GM10248 (cell line): ENCODE measurements at regions not wholly inside any gene's neighbourhood (a gene's known extent, or its start where the extent isn't known, plus 50 kb on each side); places are given as distances from the start of the nearest gene placed in this dataset.

ENCODE experiments used
- CTCF ChIA-PET: fragments of 300-600 bp; sonication (Branson Sonifier 250); formaldehyde crosslinking; extraction: SDS; loops from one replicate; lab custom pipeline; 2021; ENCODE audit warnings: antibody characterized with exemption; lab: Yijun Ruan, JAX
- POLR2A ChIA-PET: fragments of 350-650 bp; sonication (Branson Sonifier 250); formaldehyde crosslinking; extraction: SDS; loops from one replicate; lab custom pipeline; 2020; ENCODE audit warnings: antibody characterized with exemption; lab: Yijun Ruan, JAX
- DNase-seq: peaks from one replicate; pipeline ENCODE4 v3.0.0; 2012; ENCODE audit errors: extremely low spot score
- CTCF ChIP-seq: IDR thresholded peaks from 2 replicates; pipeline ENCODE4 v1.5.1; 2012; ENCODE audit warnings: mild to moderate bottlenecking, low read depth; ENCODE audit errors: extremely low read depth, missing control alignments, control extremely low read depth

- ChIA-PET CTCF (interaction anchor here (1.0 kb wide), 1 partner anchor 18 kb away, joined by 4 read pairs; no protein-coding TSS in a partner anchor), POLR2A (no interaction called here)
- TF ChIP-seq CTCF = no peak
- no peak for DNase-seq
Observed at GRCh38 chr2:195447323-195447975, 209.6 kb upstream of the SLC39A10 start.

GRCh38 chr2:195445639-195446038 is 211.4 kb upstream of the SLC39A10 start:
- ChIA-PET POLR2A (no interaction called here), CTCF (no interaction called here)
- DNase-seq = no peak
- no peak for TF ChIP-seq CTCF

- ChIA-PET CTCF (no interaction called here), POLR2A (no interaction called here)
- no peak for DNase-seq
- no peak for TF ChIP-seq CTCF
Observed at GRCh38 chr2:195443926-195444325, 213.1 kb upstream of the SLC39A10 start.

- DNase-seq = no peak
- POLR2A ChIA-PET = no interaction called here
- no peak for TF ChIP-seq CTCF
- CTCF ChIA-PET = interaction anchor here (1.3 kb wide), 1 partner anchor 9 kb away, joined by 4 read pairs; no protein-coding TSS in a partner anchor
Observed at GRCh38 chr2:195442458-195443175, 214.4 kb upstream of the SLC39A10 start.

- no peak for DNase-seq
- POLR2A ChIA-PET = no interaction called here
- TF ChIP-seq CTCF = no peak
- CTCF ChIA-PET = no interaction called here
Observed at GRCh38 chr2:195438692-195439091, 218.3 kb upstream of the SLC39A10 start.

- no peak for TF ChIP-seq CTCF
- CTCF ChIA-PET = no interaction called here
- DNase-seq = no peak
- POLR2A ChIA-PET = no interaction called here
Observed at GRCh38 chr2:195437521-195437920, 219.5 kb upstream of the SLC39A10 start.
